ENCODE measurements at regions not wholly inside any gene's neighbourhood (a gene's known extent, or its start where the extent isn't known, plus 50 kb on each side); places are given as distances from the start of the nearest gene placed in this dataset.

GRCh38 chr9:129281506-129282145 lies 103.6 kb upstream of the IER5L start:
- TF ChIP-seq CTCF (IDR thresholded peaks at IDR 0.05), result no peak
- no peak for TF ChIP-seq POLR2A (IDR thresholded peaks at IDR 0.05)
- TF ChIP-seq POLR2AphosphoS5 (IDR thresholded peaks at IDR 0.05), result no peak
